ENCODE measurements at regions not wholly inside any gene's neighbourhood (a gene's known extent, or its start where the extent isn't known, plus 50 kb on each side); places are given as distances from the start of the nearest gene placed in this dataset.

GRCh38 chr6:16967470-16967817, 134.4 kb upstream of the STMND1 start (continued):
- no peak for TF ChIP-seq POLR2AphosphoS5 (IDR thresholded peaks at IDR 0.05; ENCODE audit: low read depth)

- H3K9me3 Mint-ChIP-seq, result no peaks in the 10 kb centered on the region
- no peaks in the 10 kb centered on the region for H3F3A ChIP-seq (replicated peaks; ENCODE audit: low read depth)
- H3K4me1 ChIP-seq (ENCODE audit: insufficient read depth), result peaks cover 10% of the 10 kb centered on the region; the same call in 1 of the 2 replicates
- TF ChIP-seq JUNB (IDR thresholded peaks at IDR 0.05; ENCODE audit: unreplicated experiment) (no peak), REST (IDR thresholded peaks at IDR 0.05; ENCODE audit: unreplicated experiment) (no peak), CTCF (conservative IDR thresholded peaks at IDR 0.05; ENCODE audit: low read depth in 2 of 2) (no peak), ZNF331 (CRISPR knock-in tag; IDR thresholded peaks at IDR 0.05; ENCODE audit: low read depth) (no peak), POLR2AphosphoS5 (IDR thresholded peaks at IDR 0.05; ENCODE audit: low read depth) (no peak), ZNF114 (CRISPR knock-in tag; IDR thresholded peaks at IDR 0.05) (no peak), EZH2phosphoT487 (IDR thresholded peaks at IDR 0.05; ENCODE audit: unreplicated experiment) (no peak), ETS1 (IDR thresholded peaks at IDR 0.05) (no peak), STAT1 (IDR thresholded peaks at IDR 0.05; ENCODE audit: unreplicated experiment) (no peak), CREB1 (CRISPR knock-in tag; IDR thresholded peaks at IDR 0.05; ENCODE audit: low read depth) (no peak), ZNF462 (CRISPR knock-in tag; IDR thresholded peaks at IDR 0.05) (no peak), NANOG (IDR thresholded peaks at IDR 0.05; ENCODE audit: borderline replicate concordance) (no peak), EZH2 (IDR thresholded peaks at IDR 0.05; ENCODE audit: low read depth, unreplicated experiment) (no peak)
- H3K27ac Mint-ChIP-seq, result no peak overlapping the region
- ATAC-seq (no peak), DNase-seq (ENCODE audit: low spot score) (no peak)
- H3K4me3 ChIP-seq, result no peak overlapping the region
- H3K36me3 ChIP-seq (ENCODE audit: insufficient read depth), result no peaks in the 10 kb centered on the region
- H3K27ac ChIP-seq (ENCODE audit: low read depth), result no peak overlapping the region
- H3K27me3 ChIP-seq (ENCODE audit: insufficient read depth), result no peaks in the 10 kb centered on the region
- no peak overlapping the region for H3K4me2 ChIP-seq
- no peak overlapping the region for H2AFZ ChIP-seq
- no peaks in the 10 kb centered on the region for H4K20me1 ChIP-seq (replicated peaks; ENCODE audit: insufficient read depth)
- no peaks in the 10 kb centered on the region for H3K79me2 ChIP-seq (replicated peaks; ENCODE audit: insufficient read depth)
- peaks cover 9% of the 10 kb centered on the region for H3K4me1 Mint-ChIP-seq
- H3K27me3 Mint-ChIP-seq (ENCODE audit: insufficient read depth, low read depth, poor library complexity), result peaks cover 3% of the 10 kb centered on the region
- no peaks in the 10 kb centered on the region for H3K9me2 ChIP-seq (ENCODE audit: insufficient read depth)
- H3K36me3 Mint-ChIP-seq (ENCODE audit: low read depth), result no peaks in the 10 kb centered on the region
- no peak overlapping the region for H3K4me3 Mint-ChIP-seq
These were observed 134.9 kb upstream of the STMND1 start for GRCh38 chr6:16966791-16967469.

All from GM23338 (cell line).